Keratinocyte (primary cell): ENCODE measurements at regions not wholly inside any gene's neighbourhood (a gene's known extent, or its start where the extent isn't known, plus 50 kb on each side); places are given as distances from the start of the nearest gene placed in this dataset.

Experiments
- EZH2 ChIP-seq: IDR thresholded peaks from one replicate; pipeline ENCODE4 v1.6.1; 2012; ENCODE audit warnings: inconsistent platforms, mild to moderate bottlenecking, low read length, moderate library complexity
- TF ChIP-seq, protein P1 (sequence below), 3 experiments: IDR thresholded peaks in 1 of 3; conservative IDR thresholded peaks in 1 of 3; optimal IDR thresholded peaks in 1 of 3; 2 replicates in 2 of 3; 3 replicates in 1 of 3; pipeline versions ENCODE3 to v1.5.1; 2011; ENCODE audit warnings: low read length in 3 of 3, mild to moderate bottlenecking in 3 of 3, moderate library complexity in 2 of 3, control low read depth in 1 of 3, inconsistent platforms in 1 of 3; ENCODE audit not compliant: insufficient read depth in 2 of 3; ENCODE audit errors: extremely low read depth in 1 of 3

DNA sequence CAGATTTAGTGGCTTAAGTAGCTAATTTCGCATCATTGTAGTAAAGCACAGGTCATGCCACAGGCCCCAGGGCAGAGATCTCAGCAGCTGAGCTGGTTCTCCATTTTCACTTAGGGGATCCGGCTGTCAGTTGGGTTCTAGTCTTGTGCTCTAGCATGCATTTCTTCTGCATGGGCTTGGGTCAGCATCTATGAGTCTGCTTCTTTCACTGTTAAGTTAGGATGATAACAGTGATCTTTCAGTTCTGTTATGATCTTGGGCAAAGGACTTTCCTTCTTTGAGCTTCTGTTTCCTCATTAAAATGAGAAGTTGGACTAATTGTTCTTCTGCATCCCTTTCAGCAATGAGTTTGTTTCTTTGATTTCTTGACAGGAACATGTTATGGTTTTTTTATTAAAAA, 123.6 kb upstream of the DNAH14 start:
- TF ChIP-seq EZH2: no peak
- TF ChIP-seq, protein P1, sequence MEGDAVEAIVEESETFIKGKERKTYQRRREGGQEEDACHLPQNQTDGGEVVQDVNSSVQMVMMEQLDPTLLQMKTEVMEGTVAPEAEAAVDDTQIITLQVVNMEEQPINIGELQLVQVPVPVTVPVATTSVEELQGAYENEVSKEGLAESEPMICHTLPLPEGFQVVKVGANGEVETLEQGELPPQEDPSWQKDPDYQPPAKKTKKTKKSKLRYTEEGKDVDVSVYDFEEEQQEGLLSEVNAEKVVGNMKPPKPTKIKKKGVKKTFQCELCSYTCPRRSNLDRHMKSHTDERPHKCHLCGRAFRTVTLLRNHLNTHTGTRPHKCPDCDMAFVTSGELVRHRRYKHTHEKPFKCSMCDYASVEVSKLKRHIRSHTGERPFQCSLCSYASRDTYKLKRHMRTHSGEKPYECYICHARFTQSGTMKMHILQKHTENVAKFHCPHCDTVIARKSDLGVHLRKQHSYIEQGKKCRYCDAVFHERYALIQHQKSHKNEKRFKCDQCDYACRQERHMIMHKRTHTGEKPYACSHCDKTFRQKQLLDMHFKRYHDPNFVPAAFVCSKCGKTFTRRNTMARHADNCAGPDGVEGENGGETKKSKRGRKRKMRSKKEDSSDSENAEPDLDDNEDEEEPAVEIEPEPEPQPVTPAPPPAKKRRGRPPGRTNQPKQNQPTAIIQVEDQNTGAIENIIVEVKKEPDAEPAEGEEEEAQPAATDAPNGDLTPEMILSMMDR (optimal IDR thresholded peaks at IDR 0.05 in 1 of 3, IDR thresholded peaks at IDR 0.05 in 1 of 3, conservative IDR thresholded peaks at IDR 0.05 in 1 of 3; ENCODE audit: extremely low read depth in 1 of 3, insufficient read depth in 2 of 3, low read length in 3 of 3): no peak
